HepG2 (cell line): ENCODE measurements at regions not wholly inside any gene's neighbourhood (a gene's known extent, or its start where the extent isn't known, plus 50 kb on each side); places are given as distances from the start of the nearest gene placed in this dataset.

Experiments
- ATAC-seq: fragments of 200-7000 bp; cut with Tn5 transposase; 3 replicates; pipeline ENCODE4 v1.9.1; 2020; ENCODE audit warnings: mild to moderate bottlenecking, moderate library complexity
- BruUV-seq: library from RNA; stranded (reverse); fragments of 400-500 nt; replicated peaks from 2 replicates; lab custom pipeline; 2021; lab: Mats Ljungman, UMichigan
- CTCF ChIA-PET: fragments of 300-600 bp; formaldehyde crosslinking; extraction: SDS; loops from one replicate; lab custom pipeline; 2021; ENCODE audit warnings: low total read pairs, inconsistent platforms, low intra/inter-chr PET ratio; lab: Yijun Ruan, JAX
- POLR2A ChIA-PET: fragments of 350-600 bp; sonication (Branson Sonifier 250); formaldehyde crosslinking; loops from one replicate; lab custom pipeline; 2020; ENCODE audit warnings: antibody characterized with exemption, inconsistent platforms; lab: Yijun Ruan, JAX
- DNase-seq: peaks from one replicate; pipeline ENCODE4 v3.0.0-alpha.2; 2015; ENCODE audit warnings: low spot score
- FAIRE-seq: peaks from 3 replicates; lab custom pipeline; 2011; peaks lifted over from hg19 to GRCh38; lab: Jason Lieb, UNC
- H2AFZ ChIP-seq: one replicate; pipeline ENCODE4 v1.6.1; 2011; ENCODE audit warnings: low read length, inconsistent platforms
- H3K27ac ChIP-seq: fragments of 300-600 bp; 3 replicates; pipeline ENCODE4 v1.8.0; 2011; ENCODE audit warnings: mixed run types, mild to moderate bottlenecking, mixed read lengths, low read length, inconsistent platforms; ENCODE audit not compliant: insufficient read depth; ENCODE audit errors: extremely low read length
- H3K27me3 ChIP-seq, 2 experiments: fragments of 200-600 bp in 1 of 2; 2 replicates in 1 of 2; 3 replicates in 1 of 2; pipeline versions ENCODE4 v1.6.0 to v1.8.0; 2011; ENCODE audit warnings: low read length in 2 of 2, mild to moderate bottlenecking in 2 of 2, moderate library complexity in 2 of 2, inconsistent platforms in 1 of 2; ENCODE audit not compliant: insufficient read depth in 2 of 2, control insufficient read depth in 1 of 2
- H3K36me3 ChIP-seq, 2 experiments: fragments of 200-600 bp in 1 of 2; replicated peaks in 1 of 2; 2 replicates in 1 of 2; 3 replicates in 1 of 2; pipeline versions ENCODE4 v1.5.1 to v1.8.0; 2011; ENCODE audit warnings: low read length in 2 of 2, inconsistent platforms in 1 of 2; ENCODE audit not compliant: insufficient read depth in 2 of 2, control insufficient read depth in 1 of 2
- H3K4me1 ChIP-seq: 2 replicates; pipeline ENCODE4 v1.5.1; 2012; ENCODE audit warnings: low read length, inconsistent platforms; ENCODE audit not compliant: insufficient read depth
- H3K4me2 ChIP-seq: 2 replicates; pipeline ENCODE4 v1.6.0; 2011; ENCODE audit warnings: low read depth, low read length, inconsistent platforms
- H3K4me3 ChIP-seq, 3 experiments: fragments of 200-600 bp in 1 of 3; sonication (generic), shearing (Covaris generic) in 1 of 3; replicated peaks in 1 of 3; 2 replicates each; pipeline ENCODE4 v1.5.1; 2011 to 2016; ENCODE audit warnings: low read length in 3 of 3, inconsistent platforms in 2 of 3, low read depth in 2 of 3, mild to moderate bottlenecking in 2 of 3, control low read depth in 1 of 3, mixed read lengths in 1 of 3; ENCODE audit not compliant: insufficient read depth in 1 of 3
- H3K79me2 ChIP-seq: one replicate; pipeline ENCODE4 v1.6.1; 2011; ENCODE audit warnings: low read length, inconsistent platforms; ENCODE audit not compliant: insufficient read depth
- H3K9ac ChIP-seq: 2 replicates; pipeline ENCODE4 v1.6.0; 2011; ENCODE audit warnings: mild to moderate bottlenecking, low read depth, low read length, inconsistent platforms; ENCODE audit not compliant: insufficient read depth
- H3K9me3 ChIP-seq: 2 replicates; pipeline ENCODE4 v1.5.1; 2012; ENCODE audit warnings: mild to moderate bottlenecking, low read length
- H4K20me1 ChIP-seq: 2 replicates; pipeline ENCODE4 v1.6.0; 2011; ENCODE audit warnings: inconsistent platforms, mild to moderate bottlenecking, low read length, moderate library complexity; ENCODE audit not compliant: insufficient read depth
- ATF3 ChIP-seq: sonication (generic); formaldehyde crosslinking; IDR thresholded peaks from 2 replicates; pipeline ENCODE4 v1.4.0; 2020; ENCODE audit warnings: missing genetic modification reagents
- GPN1 ChIP-seq: sonication (generic); formaldehyde crosslinking; IDR thresholded peaks from 2 replicates; pipeline ENCODE4 v1.5.1; 2020; ENCODE audit warnings: missing genetic modification reagents, borderline replicate concordance
- HCFC1 ChIP-seq: fragments of 150-350 bp; IDR thresholded peaks from 2 replicates; pipeline ENCODE4 v1.6.1; 2014; ENCODE audit warnings: low read depth, low read length
- RNF2 ChIP-seq: fragments of 450-650 bp; conservative IDR thresholded peaks from 2 replicates; pipeline ENCODE4 v1.6.1; 2016; ENCODE audit warnings: low read depth
- ZNF256 ChIP-seq: sonication (generic); formaldehyde crosslinking; conservative IDR thresholded peaks from 2 replicates; pipeline ENCODE4 v1.4.0; 2020; ENCODE audit warnings: missing genetic modification reagents
- ZNF3 ChIP-seq: IDR thresholded peaks from 2 replicates; pipeline ENCODE4 v1.7.0; 2017; ENCODE audit warnings: inconsistent platforms
- ZSCAN30 ChIP-seq: sonication (generic); formaldehyde crosslinking; IDR thresholded peaks from 2 replicates; pipeline ENCODE4 v1.5.0; 2020; ENCODE audit warnings: mild to moderate bottlenecking, missing genetic modification reagents
- ZUFSP ChIP-seq: sonication (generic); formaldehyde crosslinking; IDR thresholded peaks from 2 replicates; pipeline ENCODE4 v1.9.0; 2021; ENCODE audit warnings: missing genetic modification reagents, mild to moderate bottlenecking, borderline replicate concordance
- WGBS: methylation state at CpG from one replicate; pipeline ENCODE4 v1.1.6; 2017; ENCODE audit warnings: low lambda C conversion rate; 5-methylcytosine and 5-hydroxymethylcytosine counted together
- in situ Hi-C: cut with HindIII; loops from 2 replicates; pipeline ENCODE4 v1.10.0; 2017; ENCODE audit warnings: low pct_unique_long_range_greater_than_20kb; ENCODE audit not compliant: extremely low pct_ligation_motif_present
- intact Hi-C: fragments of 100-400 bp; cut with micrococcal nuclease; formaldehyde crosslinking; loops from one replicate; pipeline ENCODE4 v1.10.0; 2022; ENCODE audit not compliant: unreplicated experiment
- TF ChIP-seq, protein P1 (sequence below): sonication (generic); formaldehyde crosslinking; conservative IDR thresholded peaks from 2 replicates; pipeline ENCODE4 v1.8.0; 2022; ENCODE audit warnings: low read depth, missing genetic modification reagents
- TF ChIP-seq, protein P2 (sequence below): conservative IDR thresholded peaks from 2 replicates; pipeline ENCODE4 v1.6.1; 2018; ENCODE audit warnings: missing genetic modification reagents

GRCh38 chr3:29183346-29184087, 97.4 kb upstream of the RBMS3 start:
- in situ Hi-C loops, result no loop called here
- no peaks in the 10 kb centered on the region for H3K9me3 ChIP-seq
- H3K4me2 ChIP-seq, result no peak overlapping the region
- no peak for FAIRE-seq
- no peak for ATAC-seq
- 7% methylated on average over 8 of the region's 8 CpGs for WGBS
- no peaks in the 10 kb centered on the region for H3K79me2 ChIP-seq
- no peaks in the 10 kb centered on the region for H4K20me1 ChIP-seq
- CTCF ChIA-PET, result no interaction called here
- no peaks in the 10 kb centered on the region for H3K36me3 ChIP-seq
- no TSS peak for BruUV-seq
- TF ChIP-seq ZNF3 (CRISPR knock-in tag) (no peak), GPN1 (CRISPR knock-in tag) (no peak), ZNF256 (CRISPR knock-in tag) (no peak), ZUFSP (CRISPR knock-in tag) (no peak), ATF3 (CRISPR knock-in tag) (no peak), ZSCAN30 (no peak), RNF2 (no peak), HCFC1 (no peak)
- TF ChIP-seq, protein P1, sequence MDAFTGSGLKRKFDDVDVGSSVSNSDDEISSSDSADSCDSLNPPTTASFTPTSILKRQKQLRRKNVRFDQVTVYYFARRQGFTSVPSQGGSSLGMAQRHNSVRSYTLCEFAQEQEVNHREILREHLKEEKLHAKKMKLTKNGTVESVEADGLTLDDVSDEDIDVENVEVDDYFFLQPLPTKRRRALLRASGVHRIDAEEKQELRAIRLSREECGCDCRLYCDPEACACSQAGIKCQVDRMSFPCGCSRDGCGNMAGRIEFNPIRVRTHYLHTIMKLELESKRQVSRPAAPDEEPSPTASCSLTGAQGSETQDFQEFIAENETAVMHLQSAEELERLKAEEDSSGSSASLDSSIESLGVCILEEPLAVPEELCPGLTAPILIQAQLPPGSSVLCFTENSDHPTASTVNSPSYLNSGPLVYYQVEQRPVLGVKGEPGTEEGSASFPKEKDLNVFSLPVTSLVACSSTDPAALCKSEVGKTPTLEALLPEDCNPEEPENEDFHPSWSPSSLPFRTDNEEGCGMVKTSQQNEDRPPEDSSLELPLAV (CRISPR knock-in tag), result no peak
- TF ChIP-seq, protein P2, sequence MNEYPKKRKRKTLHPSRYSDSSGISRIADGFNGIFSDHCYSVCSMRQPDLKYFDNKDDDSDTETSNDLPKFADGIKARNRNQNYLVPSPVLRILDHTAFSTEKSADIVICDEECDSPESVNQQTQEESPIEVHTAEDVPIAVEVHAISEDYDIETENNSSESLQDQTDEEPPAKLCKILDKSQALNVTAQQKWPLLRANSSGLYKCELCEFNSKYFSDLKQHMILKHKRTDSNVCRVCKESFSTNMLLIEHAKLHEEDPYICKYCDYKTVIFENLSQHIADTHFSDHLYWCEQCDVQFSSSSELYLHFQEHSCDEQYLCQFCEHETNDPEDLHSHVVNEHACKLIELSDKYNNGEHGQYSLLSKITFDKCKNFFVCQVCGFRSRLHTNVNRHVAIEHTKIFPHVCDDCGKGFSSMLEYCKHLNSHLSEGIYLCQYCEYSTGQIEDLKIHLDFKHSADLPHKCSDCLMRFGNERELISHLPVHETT (CRISPR knock-in tag), result no peak
- TF ChIP-seq, all 625 proteins: peak for 0
- no peak overlapping the region for H3K9ac ChIP-seq
- intact Hi-C loops, result no loop called here
- POLR2A ChIA-PET, result no interaction called here
- H3K27me3 ChIP-seq, result no peaks in the 10 kb centered on the region
- H3K27ac ChIP-seq, result no peak overlapping the region
- H2AFZ ChIP-seq, result no peak overlapping the region
- H3K4me3 ChIP-seq, result no peak overlapping the region
- H3K4me1 ChIP-seq, result no peaks in the 10 kb centered on the region
- DNase-seq, result no peak
